ENCODE measurements at regions not wholly inside any gene's neighbourhood (a gene's known extent, or its start where the extent isn't known, plus 50 kb on each side); places are given as distances from the start of the nearest gene placed in this dataset.

DNA sequence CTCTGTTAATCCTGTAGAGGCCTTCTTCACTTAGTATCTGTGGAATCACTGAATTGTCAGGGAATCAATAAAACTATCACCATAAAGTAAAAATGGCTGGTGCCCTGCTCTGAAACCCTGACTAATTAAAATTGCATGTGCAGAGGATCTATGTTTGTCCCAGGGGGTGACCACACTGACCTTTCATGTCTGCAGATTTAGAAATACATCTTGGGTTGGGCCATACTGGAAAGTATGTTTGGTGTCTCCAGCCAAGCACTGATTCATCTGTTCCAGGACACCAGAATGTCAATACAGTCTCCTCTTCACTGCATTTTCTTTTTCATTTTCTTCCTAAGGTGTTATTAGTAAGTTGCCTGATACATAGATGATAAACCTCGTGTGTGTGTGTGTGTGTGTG is 490.9 kb upstream of the INTU start:
- DNase-seq = no peak

DNA sequence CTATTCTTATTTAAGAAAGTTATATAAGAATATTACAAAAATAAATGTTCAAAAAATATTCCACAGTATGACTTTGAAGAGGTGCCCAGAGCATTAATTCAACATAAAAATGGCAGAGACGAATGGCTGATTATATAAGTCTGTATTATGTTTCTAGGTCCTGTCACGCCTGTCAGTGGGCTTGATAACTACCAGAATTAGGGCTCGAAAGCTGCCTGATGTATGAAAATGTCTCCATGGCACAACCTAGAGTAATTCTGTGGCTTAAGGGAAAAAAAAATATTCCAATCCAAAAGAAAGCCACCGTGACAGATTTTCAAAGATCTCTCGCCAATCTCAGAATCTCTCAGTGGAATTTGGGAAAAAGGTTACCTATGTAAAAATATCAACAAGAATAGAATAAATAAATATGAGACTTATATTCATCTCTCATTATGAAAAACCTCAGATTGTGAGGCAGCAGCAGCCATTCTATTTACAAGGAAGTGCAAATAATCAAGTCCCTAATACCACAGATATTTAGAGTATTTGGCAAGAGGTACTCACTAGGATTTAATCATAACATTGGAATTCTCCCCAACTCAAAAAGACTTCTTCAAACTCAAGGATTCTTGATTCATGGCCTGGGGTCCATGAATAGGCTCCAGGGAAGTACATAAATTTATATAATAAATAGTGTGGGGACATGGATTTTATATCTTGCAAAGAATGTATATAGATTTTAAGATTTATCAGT is 489.1 kb upstream of the INTU start:
- no peak for DNase-seq

DNA sequence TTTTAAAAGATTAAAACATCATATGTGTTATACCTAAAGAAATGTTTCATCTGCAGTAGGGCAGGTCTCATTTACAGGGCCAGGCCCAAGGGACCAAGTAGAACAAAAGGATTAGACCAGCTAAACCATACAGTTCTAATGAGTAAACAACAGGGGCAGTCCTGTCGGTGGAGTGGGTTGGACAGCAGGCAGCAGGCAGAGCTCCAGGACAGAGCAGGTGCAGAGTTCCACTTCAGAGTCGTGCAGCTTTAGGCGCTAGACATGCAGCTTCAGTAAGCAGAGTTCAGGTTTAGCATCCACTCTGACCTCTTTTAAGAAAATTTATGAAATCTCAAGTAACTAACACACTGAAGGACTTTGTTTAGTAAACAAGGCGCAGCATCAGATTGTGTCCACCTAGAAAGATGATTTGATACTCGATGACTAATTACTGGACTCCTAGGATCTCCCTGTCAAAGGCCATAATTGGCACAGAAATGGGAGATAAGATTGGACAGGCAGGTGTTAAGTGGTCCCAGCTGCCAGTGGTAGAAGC is 487.7 kb upstream of the INTU start:
- DNase-seq = no peak

DNA sequence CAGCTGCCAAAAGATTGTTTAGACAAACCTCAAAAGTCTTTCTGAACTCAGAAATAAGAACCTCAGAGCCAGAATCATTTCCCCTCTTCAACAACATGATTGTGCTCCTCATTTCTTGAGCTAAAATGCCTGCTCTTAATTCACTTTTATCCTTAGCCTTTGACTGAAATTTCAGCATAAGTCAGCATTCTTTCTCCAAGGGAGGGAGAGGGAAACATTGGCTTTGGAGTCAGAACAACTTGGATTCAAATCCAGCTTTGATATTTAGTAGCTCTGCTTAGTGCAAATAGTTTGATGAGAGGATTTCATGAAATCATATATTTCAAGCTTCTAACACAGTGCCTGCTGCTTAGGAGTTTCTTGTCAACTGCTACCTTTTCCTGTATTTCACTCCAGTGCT is 484.6 kb upstream of the INTU start:
- DNase-seq = no peak

DNA sequence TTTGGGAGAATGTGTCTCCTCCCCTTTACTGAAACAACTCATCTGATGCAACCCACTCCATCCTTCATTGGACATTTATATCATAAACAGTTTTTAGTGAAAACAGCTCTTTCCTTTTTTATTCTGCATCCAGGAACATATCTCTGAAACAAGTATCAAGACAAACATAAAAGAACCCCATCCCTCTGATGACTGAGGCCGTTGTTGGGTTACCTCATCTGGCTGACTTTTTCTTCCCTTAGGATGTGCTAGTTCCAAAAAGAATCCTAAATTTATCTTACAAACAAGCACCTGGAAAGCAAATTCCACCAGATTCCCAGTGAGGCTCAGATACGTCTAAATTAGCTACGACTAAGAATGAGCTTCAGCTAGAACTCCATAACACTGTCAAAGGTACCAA is 483.7 kb upstream of the INTU start:
- DNase-seq = no peak

DNA sequence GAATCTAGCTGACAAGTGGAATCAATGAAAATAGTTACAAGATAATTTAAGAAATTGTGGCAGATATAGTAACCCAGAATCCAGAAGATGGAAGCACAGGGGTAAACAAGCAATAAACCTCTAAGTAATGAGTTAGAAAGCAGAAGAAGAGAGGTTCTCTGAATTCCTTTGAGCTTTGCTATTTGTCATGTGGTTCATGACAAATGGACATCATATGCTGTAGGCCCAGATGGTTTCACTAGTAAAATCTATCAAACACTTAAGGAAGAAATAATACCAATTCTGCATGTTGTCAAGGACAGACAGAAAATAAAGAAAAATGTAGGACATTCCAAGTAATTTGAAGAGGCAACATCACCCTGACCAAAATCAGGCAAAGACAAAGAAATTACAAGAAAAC is 480.8 kb upstream of the INTU start:
- DNase-seq = no peak

DNA sequence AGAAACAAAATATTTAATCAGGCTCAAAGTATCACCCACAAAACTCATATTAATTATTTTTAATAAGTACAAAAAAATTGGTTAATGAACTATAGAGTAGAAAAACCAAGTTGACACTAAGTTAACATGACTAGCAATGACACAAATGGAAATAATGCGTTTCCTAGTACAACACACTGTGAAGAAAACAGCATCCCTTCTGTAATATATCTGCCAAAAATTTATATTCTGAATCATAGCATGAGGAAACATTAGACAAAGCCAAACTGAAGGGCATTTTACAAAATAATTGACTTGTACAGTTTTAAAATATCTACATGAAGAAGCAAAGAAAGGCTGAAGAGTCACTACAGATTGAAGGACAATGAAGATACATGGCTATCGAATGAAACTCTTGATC is 477.6 kb upstream of the INTU start:
- DNase-seq = no peak

DNA sequence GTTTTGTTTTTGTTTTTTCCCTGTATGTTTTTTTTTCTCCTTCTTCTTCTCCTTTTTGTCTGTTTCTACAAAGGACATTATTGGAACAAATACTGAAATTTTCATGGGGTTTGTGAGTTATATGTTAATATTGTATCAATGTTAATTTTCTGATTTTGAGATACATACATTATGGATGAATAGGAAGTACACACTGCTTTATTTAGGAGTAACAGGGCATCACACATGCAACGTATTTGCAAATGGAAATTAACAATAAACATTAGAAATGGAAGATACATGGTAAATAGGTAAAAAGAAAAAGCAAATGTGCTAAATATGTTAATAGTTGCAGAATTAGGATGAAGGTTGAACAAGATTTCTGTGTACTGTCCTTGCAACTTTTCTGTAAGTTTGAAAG is 477.2 kb upstream of the INTU start:
- no peak for DNase-seq

DNA sequence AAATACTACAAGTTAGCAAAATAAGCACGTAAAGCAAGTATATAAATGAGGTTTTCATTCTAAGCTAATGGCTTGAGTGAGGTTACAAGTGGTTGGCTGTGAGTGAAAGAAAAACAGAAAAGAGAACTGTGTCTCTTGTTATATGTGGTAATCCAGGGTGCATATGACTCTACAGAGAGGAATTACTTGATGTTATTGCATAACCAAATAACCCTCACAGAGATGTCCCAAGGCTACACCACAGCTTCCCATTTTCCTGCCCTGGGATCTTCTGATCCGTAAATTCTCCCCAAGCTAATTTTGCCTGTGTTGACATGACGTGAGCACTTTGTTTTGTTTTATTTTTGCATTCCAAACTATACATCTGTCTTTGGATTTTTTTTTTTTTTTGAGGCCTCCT is 470.0 kb upstream of the INTU start:
- DNase-seq = no peak

DNA sequence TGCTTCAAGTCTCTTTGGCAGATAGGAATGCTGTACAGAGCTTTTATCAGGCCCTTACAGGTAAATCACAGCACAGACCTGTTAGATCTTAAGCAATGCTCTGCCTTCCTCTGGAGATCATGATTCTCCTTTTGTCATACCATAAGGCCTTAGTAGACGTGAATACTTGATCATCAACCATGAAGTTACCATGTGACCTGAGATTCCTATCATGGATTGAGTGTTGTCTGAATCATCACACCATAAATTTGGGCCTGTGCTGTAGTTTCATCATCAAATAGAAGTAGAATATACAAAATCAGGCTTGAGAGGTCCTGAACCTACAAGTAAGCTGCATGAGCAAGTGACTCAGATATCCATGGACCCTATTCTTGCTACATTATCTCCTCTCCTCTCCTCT is 466.8 kb upstream of the INTU start:
- no peak for DNase-seq

DNA sequence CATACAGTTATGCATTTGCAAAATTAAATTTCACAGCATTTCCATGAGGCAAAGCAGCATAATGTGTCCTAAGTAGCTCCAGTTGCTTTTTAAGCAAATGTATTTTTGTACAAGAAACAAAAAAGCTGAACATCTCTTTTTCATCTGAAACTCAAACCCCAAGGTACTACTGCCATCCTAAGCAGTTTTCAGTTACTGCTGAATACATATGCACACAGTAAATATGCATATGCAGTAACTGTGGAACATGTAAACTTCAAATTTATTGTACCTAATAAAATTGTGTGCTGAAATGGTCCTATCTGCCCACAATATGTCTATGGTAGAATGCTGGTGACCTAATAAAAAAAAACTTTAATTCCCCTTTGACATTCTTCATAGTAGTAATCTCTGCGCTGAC is 458.6 kb upstream of the INTU start:
- DNase-seq = no peak

DNA sequence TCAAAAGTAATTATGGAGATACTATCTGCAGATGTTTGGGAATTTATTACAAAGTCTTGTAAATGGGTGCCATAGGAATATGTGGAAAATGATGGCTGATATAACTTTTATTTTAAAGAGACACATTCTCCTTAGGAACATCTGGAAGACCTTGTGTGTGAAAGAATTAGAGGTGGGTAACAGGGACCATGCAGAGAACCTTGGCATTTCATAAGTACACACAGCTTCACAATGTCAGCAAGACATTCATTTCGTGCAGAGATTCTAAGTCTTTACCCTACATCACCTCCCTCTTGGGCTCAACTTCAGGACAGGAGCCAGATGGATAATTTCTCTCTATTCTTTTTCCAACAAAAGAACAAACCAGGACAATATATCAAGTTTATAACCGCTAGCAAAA is 458.1 kb upstream of the INTU start:
- DNase-seq = no peak

DNA sequence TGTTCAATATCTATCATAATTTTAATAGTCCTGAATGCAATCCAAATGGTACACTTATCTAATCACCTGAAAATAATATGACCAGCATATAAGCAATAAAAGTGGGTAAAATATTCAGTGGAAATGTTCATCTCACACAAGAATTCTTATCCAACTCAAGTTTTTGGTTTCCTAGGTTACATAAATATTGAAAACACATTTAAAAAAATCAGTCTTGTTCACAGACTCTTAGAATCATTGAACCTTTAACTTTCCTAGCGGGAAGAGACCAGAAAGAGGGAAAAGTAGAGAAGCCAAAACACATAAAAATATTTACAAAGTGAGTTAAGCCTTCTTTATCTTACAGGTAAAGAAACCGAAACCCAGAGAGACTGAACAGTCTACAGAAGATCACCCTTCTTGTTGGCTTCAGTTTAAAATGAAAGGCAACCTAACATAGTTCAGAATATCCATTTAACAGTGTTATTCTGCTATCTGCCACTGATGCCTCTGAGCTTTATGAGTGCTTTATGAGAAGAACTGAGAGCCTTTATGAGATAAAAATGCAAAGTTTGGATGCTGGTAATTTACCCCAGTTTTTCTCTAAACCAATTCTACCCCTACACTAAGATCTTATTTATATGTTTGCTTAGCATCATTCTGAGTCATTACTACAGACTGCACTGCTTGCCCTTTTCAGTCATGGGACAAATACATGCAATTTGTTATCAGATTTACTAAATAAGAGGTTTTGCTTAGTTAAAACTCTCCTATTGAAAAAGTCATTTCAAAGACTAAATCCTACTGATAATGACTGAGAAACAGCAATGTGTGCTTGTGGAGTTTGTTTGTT is 453.3 kb upstream of the INTU start:
- DNase-seq = no peak

DNA sequence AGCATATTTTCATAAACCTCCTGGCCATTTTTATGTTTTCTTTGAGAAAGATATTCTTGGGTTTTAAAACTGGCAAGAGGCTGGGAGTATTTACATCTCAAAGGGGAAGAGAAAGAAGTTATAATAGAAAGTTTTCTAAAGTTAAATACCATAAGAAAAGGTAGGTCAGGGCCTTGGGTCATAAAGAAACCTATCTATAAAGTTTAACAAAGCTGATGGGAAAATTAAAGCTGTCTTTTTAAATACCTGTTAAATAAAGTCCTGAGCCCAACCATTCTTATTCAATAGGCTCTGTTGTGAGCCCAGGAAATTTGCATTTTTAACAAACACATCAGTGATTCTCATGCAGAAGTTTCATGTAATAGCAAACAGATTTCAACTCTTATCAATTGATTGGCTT is 451.8 kb upstream of the INTU start:
- DNase-seq = no peak

DNA sequence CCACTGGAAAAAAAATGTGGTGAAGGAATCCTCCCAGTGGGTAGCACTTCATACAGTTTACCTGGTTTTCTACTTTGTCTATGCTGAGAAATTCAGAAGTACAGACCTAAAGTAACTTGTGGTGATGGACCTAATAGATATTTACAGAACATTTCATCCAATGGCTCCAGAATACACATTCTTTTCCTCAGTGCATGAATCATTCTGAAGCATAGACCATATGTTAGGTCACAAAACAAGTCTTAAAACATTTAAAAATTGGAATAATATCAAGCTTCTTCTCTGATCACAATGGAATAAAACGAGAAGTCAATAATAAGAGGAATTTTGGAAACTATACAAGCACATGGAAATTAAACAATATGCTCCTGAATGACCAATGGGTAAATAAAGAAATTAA is 450.1 kb upstream of the INTU start:
- DNase-seq = no peak

DNA sequence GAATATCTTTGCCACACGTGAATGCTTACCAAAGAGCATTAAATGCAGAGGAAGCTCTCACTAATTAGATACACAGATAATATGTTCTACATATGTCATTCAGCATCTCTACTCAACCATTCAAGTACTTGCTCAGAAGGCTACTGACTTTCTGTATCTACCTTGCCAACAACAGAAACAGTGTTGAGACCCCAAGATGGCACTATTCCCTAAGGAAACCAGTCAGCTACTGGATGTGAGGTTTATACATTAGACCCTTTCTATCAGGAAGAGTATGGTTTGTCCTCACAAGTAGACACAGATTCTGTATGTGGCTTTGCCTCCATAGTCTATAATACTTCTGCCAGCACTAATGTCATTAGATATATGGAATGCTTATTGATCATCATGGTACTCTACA is 443.9 kb upstream of the INTU start:
- no peak for DNase-seq

DNA sequence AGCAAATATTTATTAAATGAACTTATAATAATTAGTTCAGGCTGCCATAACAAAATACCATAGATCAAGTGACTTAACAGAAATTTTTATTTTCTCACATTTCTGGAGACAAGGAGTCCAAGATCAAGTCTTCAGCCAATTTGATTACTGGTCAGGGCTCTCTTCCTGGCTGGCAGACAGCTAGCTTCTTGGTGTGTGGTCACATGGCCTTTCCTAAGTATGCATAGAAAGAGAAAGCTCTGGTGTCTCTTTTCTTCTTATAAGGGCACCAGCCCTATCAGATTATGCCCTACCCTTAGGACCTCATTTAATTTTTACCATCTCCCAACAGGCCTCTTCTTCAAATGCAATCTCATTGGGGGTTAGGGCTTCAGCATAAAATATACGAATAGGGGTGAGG is 438.5 kb upstream of the INTU start:
- DNase-seq = no peak

DNA sequence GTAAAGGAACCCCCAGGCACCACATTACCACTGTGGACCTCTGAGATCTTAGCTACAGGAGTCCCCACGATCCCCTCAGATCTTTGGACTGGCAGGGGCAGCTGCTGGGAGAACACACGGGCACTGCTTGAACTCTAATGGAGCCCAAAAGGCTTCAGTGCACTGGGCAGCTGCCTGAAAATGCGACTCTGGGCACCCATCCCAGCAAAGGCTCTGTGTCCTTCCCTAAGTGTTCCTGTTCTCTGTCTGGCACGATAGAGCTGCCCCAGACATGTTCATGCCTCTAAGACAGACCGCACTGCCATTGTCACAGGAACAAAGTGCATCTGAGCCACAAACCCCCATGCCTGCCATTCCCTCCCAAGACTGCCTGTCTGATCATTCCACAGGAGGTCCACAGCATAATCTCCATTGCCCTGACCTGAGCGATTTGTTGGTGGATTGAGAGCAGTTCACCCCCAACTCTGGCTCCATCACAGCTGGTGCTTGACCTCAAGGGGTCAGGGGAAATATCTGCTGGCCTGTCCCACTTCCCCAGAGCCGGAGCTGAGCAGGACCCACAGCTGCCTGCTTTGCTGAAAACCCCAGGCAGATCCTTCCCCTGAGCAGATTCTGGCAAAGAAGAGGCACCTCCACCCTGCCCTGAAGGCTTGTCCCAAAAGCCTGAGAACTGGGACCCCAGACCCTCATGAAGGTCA is 436.0 kb upstream of the INTU start:
- DNase-seq = no peak

DNA sequence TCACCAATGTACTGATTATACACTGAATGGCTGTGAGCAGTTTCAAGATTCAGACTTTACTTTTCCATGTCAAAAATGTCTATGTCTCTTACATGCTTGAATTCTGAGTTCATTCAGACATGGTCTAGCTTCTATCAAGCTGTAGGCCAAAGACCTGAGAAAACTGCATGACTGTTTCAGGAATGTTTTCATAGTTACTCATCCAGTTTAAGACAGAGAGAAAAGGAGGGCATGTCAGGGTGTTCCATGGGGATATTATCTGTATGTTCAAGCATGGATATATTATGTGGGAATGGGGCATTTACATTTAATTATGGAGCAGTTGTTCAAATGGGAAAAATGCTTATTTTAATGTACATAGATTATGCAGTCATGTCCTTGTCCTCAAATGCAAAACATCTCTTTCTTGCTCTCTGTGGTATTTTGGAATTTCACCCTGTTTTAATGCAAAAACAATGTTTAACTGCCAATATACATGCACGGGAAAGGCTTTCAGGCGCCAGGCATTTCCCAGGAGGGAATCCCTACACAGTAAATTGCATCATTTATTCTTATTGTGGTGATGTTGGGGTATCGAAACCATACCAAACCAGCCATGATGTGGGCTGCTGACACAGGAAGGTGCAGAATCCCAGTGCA is 429.1 kb upstream of the INTU start:
- DNase-seq = no peak

DNA sequence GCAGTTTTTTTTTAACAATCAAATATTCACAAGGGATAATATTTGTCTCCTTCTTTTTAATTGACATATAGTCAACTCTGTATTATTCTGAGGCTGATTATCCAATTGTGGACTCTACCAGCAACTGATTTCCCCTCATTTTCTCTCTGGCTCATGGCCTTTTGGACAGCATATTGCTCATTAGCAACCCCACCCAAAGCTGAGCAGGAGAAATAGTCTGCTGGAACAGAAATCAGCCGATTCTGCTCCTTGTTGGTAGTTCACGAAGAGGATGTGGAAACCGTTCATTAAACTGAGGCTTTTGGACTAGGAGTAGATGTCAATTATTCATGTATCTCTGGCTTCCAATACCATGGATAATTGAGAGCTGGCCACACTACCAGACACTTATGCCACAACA is 428.4 kb upstream of the INTU start:
- DNase-seq = no peak

DNA sequence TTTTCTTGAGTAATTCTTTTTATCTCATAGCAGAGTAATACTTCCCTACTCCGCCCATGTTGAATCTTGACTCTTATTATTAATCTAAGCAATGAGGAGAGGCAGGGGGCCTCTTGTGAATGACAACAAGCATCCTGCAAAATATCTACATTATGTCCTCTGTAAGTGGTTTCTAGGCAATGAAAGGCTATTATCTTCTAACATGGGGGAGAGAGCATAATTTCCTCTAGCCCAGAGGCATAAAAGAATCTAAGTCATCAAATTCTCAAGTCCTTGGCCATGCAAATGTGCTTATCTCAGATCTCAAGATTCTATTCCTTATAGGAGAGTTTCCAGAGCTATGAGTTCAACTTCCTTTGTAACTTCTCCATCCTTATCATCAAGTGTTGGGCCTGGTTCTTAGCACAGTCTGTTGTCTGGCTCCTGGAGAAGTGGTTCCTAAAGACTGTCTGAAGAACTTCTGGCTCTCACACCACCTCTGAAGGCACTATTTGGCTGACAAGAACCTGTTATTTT is 423.1 kb upstream of the INTU start:
- no peak for DNase-seq

DNA sequence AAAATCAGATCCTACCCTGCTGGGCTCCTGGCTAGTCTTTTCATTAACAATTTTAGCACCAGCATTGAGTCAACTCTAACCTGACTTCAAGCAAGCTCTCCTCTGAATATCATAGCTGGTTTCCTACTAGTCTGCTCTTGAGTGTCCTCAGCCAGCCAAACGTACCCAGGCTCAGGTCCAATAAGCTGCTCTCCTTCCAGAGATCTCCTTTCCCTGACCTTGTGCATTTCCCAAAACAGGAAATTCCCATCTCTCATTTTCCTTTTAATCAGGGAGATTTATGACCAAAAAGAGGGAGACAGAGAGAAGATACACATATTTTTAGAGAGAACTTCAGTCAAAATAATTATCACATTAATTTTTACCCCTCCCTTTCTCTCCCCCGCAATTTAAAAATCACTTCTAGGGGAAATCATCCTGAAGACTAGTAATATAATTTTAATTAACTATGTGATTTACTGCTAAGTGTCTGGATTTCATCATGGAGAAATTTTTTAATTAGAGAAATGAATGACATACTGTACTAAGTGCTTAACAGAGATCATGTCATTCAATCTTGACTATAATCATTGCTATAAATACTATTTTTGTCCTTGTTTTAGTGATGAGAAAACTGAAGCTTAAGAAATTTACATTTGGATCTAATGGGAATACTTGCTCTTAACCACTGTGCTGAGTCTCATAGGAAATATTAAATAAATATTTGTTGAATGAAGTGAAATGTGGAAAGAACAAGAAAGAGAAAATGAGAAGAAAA is 421.7 kb upstream of the INTU start:
- DNase-seq = no peak
